Keratinocyte (primary cell): ENCODE measurements at regions not wholly inside any gene's neighbourhood (a gene's known extent, or its start where the extent isn't known, plus 50 kb on each side); places are given as distances from the start of the nearest gene placed in this dataset.

Experiments used
- DNase-seq: peaks from one replicate; pipeline ENCODE4 v3.0.0-alpha.2; 2011; ENCODE audit warnings: low read depth, missing footprints, low spot score
- FAIRE-seq: peaks from 2 replicates; lab custom pipeline; 2011; peaks lifted over from hg19 to GRCh38; lab: Jason Lieb, UNC
- H2AFZ ChIP-seq: 2 replicates; pipeline ENCODE4 v1.6.0; 2012; ENCODE audit warnings: low read length, control low read depth, inconsistent platforms; ENCODE audit not compliant: control insufficient read depth
- H3K27ac ChIP-seq: 2 replicates; pipeline ENCODE4 v1.5.1; 2011; ENCODE audit warnings: low read length; ENCODE audit not compliant: control insufficient read depth, insufficient read depth
- H3K27me3 ChIP-seq: 3 replicates; pipeline ENCODE4 v1.6.0; 2011; ENCODE audit warnings: low read length; ENCODE audit not compliant: control insufficient read depth, insufficient read depth; ENCODE audit errors: extremely low read depth
- H3K36me3 ChIP-seq, 2 experiments: 2 replicates in 1 of 2; 3 replicates in 1 of 2; pipeline ENCODE4 v1.5.1; 2011; ENCODE audit warnings: low read length in 2 of 2, mild to moderate bottlenecking in 1 of 2; ENCODE audit not compliant: control insufficient read depth in 2 of 2, insufficient read depth in 2 of 2; ENCODE audit errors: extremely low read depth in 1 of 2
- H3K4me1 ChIP-seq: 3 replicates; pipeline ENCODE4 v1.5.1; 2011; ENCODE audit warnings: low read length; ENCODE audit not compliant: control insufficient read depth, insufficient read depth; ENCODE audit errors: extremely low read depth
- H3K4me2 ChIP-seq: 3 replicates; pipeline ENCODE4 v1.6.0; 2011; ENCODE audit warnings: low read depth, low read length; ENCODE audit not compliant: control insufficient read depth, insufficient read depth; ENCODE audit errors: extremely low read depth
- H3K4me3 ChIP-seq, 3 experiments: fragments of 200-600 bp in 1 of 3; sonication (generic) in 1 of 3; 2 replicates in 2 of 3; 3 replicates in 1 of 3; pipeline ENCODE4 v1.5.1; 2011 to 2016; ENCODE audit warnings: low read length in 3 of 3, mild to moderate bottlenecking in 3 of 3, control low read depth in 2 of 3, inconsistent platforms in 1 of 3, low read depth in 1 of 3, mixed read lengths in 1 of 3, mixed run types in 1 of 3, moderate library complexity in 1 of 3; ENCODE audit not compliant: control insufficient read depth in 2 of 3, insufficient read depth in 2 of 3; ENCODE audit errors: extremely low read depth in 1 of 3
- H3K79me2 ChIP-seq: 2 replicates; pipeline ENCODE4 v1.6.0; 2012; ENCODE audit warnings: low read length; ENCODE audit not compliant: control insufficient read depth, insufficient read depth
- H3K9ac ChIP-seq: 3 replicates; pipeline ENCODE4 v1.6.0; 2011; ENCODE audit warnings: low read length; ENCODE audit not compliant: control insufficient read depth, insufficient read depth; ENCODE audit errors: extremely low read depth
- H3K9me1 ChIP-seq: 3 replicates; pipeline ENCODE4 v1.6.0; 2011; ENCODE audit warnings: low read length; ENCODE audit not compliant: control insufficient read depth, insufficient read depth; ENCODE audit errors: extremely low read depth
- H3K9me3 ChIP-seq: 2 replicates; pipeline ENCODE4 v1.5.1; 2012; ENCODE audit warnings: low read depth, low read length; ENCODE audit not compliant: control insufficient read depth
- H4K20me1 ChIP-seq: 3 replicates; pipeline ENCODE4 v1.6.0; 2011; ENCODE audit warnings: low read length; ENCODE audit not compliant: control insufficient read depth, insufficient read depth; ENCODE audit errors: extremely low read depth
- CTCF ChIP-seq, 3 experiments: IDR thresholded peaks in 1 of 3; conservative IDR thresholded peaks in 1 of 3; optimal IDR thresholded peaks in 1 of 3; 2 replicates in 2 of 3; 3 replicates in 1 of 3; pipeline versions ENCODE3 to v1.5.1; 2011; ENCODE audit warnings: low read length in 3 of 3, mild to moderate bottlenecking in 3 of 3, moderate library complexity in 2 of 3, control low read depth in 1 of 3, inconsistent platforms in 1 of 3; ENCODE audit not compliant: insufficient read depth in 2 of 3; ENCODE audit errors: extremely low read depth in 1 of 3
- EZH2 ChIP-seq: IDR thresholded peaks from one replicate; pipeline ENCODE4 v1.6.1; 2012; ENCODE audit warnings: inconsistent platforms, mild to moderate bottlenecking, low read length, moderate library complexity
- dilution Hi-C: fragments of 300-500 bp; cut with MboI; formaldehyde crosslinking; loops from one replicate; pipeline ENCODE4 v1.7.0; 2020; ENCODE audit warnings: low sequenced_read_pairs; ENCODE audit not compliant: extremely low pct_ligation_motif_present

- peaks cover 5% of the 10 kb centered on the region for H3K9me3 ChIP-seq
- H3K79me2 ChIP-seq: no peaks in the 10 kb centered on the region
- H3K4me2 ChIP-seq: peak overlapping the region; percentile 18
- TF ChIP-seq EZH2: no peak
- TF ChIP-seq CTCF (optimal IDR thresholded peaks at IDR 0.05 in 1 of 3, IDR thresholded peaks at IDR 0.05 in 1 of 3, conservative IDR thresholded peaks at IDR 0.05 in 1 of 3; ENCODE audit: extremely low read depth in 1 of 3, insufficient read depth in 2 of 3, low read length in 3 of 3): no peak
- H3K9ac ChIP-seq: peak overlapping the region; percentile 13
- no peaks in the 10 kb centered on the region for H3K9me1 ChIP-seq
- no peak for DNase-seq
- no peak overlapping the region for H2AFZ ChIP-seq
- no peak for FAIRE-seq
- H3K27ac ChIP-seq: peak overlapping the region; percentile 78
- no peaks in the 10 kb centered on the region for H3K27me3 ChIP-seq
- no peaks in the 10 kb centered on the region for H4K20me1 ChIP-seq
- H3K36me3 ChIP-seq: no peaks in the 10 kb centered on the region
- dilution Hi-C loops: no loop called here
- H3K4me1 ChIP-seq: peaks cover 38% of the 10 kb centered on the region
- H3K4me3 ChIP-seq: no peak overlapping the region
These were observed 58.3 kb downstream of the RIN2 start for GRCh38 chr20:19816386-19816785.

GRCh38 chr20:19817017-19817416 is 59.0 kb downstream of the RIN2 start:
- no peaks in the 10 kb centered on the region for H3K79me2 ChIP-seq
- no peaks in the 10 kb centered on the region for H3K36me3 ChIP-seq
- H3K9ac ChIP-seq: peak overlapping the region; percentile 15
- no peaks in the 10 kb centered on the region for H3K27me3 ChIP-seq
- peaks cover 38% of the 10 kb centered on the region for H3K4me1 ChIP-seq
- no peaks in the 10 kb centered on the region for H4K20me1 ChIP-seq
- H3K27ac ChIP-seq: peak overlapping the region; percentile 78
- H3K4me2 ChIP-seq: peak overlapping the region; percentile 30
- TF ChIP-seq CTCF (optimal IDR thresholded peaks at IDR 0.05 in 1 of 3, IDR thresholded peaks at IDR 0.05 in 1 of 3, conservative IDR thresholded peaks at IDR 0.05 in 1 of 3; ENCODE audit: extremely low read depth in 1 of 3, insufficient read depth in 2 of 3, low read length in 3 of 3) (no peak), EZH2 (no peak)
- dilution Hi-C loops: no loop called here
- H3K4me3 ChIP-seq: peak overlapping the region in 1 of 3 experiments; percentile 21
- DNase-seq (peak; percentile 61), FAIRE-seq (peak; percentile 89)
- H3K9me3 ChIP-seq: peaks cover 5% of the 10 kb centered on the region
- no peak overlapping the region for H2AFZ ChIP-seq
- no peaks in the 10 kb centered on the region for H3K9me1 ChIP-seq
